ENCODE measurements at regions not wholly inside any gene's neighbourhood (a gene's known extent, or its start where the extent isn't known, plus 50 kb on each side); places are given as distances from the start of the nearest gene placed in this dataset.

DNA sequence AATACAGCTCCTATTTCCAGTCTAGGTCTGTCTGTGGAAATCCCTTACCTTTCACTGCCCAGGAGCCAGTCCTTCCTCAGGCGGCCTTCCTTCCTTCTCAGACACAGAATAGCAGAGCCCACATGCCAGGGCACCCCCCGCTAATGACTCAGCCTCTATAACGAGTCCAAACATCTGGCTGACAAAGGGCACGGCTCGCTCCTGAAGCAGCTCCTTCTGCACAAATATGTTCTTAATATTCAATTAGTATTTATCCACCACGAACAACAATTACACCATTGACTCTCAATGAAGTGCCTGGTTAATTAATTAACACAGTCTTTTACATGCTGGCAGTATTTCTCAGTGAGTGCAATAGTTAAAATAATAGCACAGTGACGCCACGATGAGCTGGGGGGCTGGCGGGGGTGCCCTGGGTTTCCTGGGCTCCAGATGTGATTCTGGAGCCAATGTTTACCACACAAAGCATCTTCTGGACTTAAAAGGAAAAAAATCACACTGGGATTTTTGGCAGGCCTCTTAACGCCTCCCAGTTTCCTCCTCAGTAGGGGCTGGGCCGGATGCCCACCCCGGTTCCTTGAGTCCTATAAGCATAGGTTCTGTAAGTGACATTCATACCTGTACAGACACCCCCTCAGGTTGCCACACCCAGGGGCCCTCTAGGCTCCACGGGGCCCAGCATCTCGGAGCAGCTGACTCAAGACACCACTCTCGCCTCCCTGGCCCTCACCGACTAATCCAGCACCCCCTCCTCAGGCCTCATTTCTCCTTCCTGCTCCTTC is 158.6 kb upstream of the MLN start:
- no peak for TF ChIP-seq CTCF (IDR thresholded peaks at IDR 0.05; ENCODE audit: insufficient read depth, low read depth, low read length, missing control alignments)
- no peak overlapping the region for H3K4me3 ChIP-seq (ENCODE audit: low read depth, low read length)
- no peak for DNase-seq (ENCODE audit: low read depth)

GRCh38 chr6:33961691-33962090 is 157.9 kb upstream of the MLN start:
- no peak for DNase-seq (ENCODE audit: low read depth)
- H3K4me3 ChIP-seq (ENCODE audit: low read depth, low read length), result no peak overlapping the region
- TF ChIP-seq CTCF (IDR thresholded peaks at IDR 0.05; ENCODE audit: insufficient read depth, low read depth, low read length, missing control alignments), result no peak

DNA sequence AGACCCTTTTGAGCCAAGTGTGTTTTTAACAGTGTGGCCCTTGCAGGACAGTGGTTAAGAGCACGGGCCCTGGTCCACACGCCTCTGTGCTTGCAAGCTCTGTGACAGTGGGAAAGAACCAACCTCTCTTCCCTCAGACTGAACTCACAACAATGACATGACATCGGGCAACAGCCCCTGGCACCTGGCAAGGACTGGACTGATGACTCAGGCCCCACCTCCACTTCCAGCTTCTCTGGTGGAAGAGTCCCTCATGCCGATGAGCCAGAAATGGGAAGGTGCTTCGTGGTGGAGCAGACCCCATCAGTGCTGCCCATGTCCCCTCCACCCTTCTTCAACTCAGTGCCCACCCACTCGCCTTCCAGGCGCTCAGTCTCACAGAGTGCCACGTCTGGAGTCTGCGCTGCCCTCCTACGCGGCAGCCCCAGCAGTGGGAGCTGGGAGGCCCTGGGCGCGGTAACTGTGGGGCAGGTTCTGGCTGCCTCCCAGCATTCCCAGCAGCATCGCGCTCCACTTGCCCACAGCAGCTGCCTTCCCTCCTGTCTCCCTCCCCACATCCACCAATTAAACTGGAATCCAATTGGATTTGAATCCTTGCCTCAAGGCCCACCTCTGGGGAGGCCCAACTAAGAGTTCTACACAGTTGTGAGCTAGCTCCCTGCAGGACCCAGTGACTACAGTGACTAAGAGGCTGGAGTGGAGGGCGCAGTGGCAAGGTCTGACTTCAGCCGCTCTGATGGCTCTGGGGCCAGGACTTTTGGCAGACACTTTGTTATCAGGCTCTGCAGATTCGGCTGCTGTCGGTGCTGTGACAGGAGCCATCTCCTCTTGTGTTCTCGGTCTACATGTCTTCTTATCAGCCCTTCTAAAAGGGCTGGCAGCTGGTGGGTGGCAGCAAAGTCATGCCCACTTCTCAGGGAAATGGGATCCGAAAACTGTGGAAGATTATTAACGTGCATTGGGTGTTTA is 156.8 kb upstream of the MLN start:
- DNase-seq (ENCODE audit: low read depth), result no peak
- H3K4me3 ChIP-seq (ENCODE audit: low read depth, low read length), result no peak overlapping the region
- no peak for TF ChIP-seq CTCF (IDR thresholded peaks at IDR 0.05; ENCODE audit: insufficient read depth, low read depth, low read length, missing control alignments)

DNA sequence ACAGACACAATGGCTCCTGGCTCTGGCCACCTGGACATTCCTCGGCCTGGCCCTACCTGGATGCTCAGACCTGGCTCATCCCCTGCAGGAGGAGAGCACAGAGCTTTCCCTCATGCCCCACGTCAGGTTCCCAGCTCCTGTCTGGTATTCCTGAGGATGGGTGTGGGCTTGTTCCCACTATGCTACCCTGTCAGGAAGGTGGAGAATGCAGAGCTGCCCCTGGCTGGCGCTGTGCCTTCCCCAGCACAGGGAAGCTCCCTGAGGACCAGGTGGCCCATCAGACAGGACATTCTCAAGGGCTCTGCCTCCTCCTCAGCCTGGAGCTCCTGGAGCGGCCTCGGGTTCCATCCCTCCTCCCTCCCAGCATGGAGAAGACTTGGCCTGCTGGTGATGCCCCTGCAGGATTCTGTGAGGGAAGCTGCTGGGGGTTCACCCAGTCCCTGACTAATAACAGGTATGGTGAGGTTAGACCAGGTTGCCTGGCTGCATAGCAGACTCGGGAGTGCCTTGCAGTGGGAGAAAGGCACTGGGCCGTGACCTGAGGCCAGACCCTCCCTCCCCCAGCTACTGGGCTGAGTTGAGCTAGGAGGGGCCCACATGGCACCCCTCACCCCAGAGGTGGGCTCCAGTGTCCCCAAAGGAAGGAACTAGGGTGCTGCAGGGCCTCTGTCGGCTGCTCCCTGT is 156.0 kb upstream of the MLN start:
- no peak for DNase-seq (ENCODE audit: low read depth)
- H3K4me3 ChIP-seq (ENCODE audit: low read depth, low read length), result no peak overlapping the region
- no peak for TF ChIP-seq CTCF (IDR thresholded peaks at IDR 0.05; ENCODE audit: insufficient read depth, low read depth, low read length, missing control alignments)

- DNase-seq (ENCODE audit: low read depth), result no peak
- no peak for TF ChIP-seq CTCF (IDR thresholded peaks at IDR 0.05; ENCODE audit: insufficient read depth, low read depth, low read length, missing control alignments)
Observed at GRCh38 chr6:33959329-33959651, 155.5 kb upstream of the MLN start.

DNA sequence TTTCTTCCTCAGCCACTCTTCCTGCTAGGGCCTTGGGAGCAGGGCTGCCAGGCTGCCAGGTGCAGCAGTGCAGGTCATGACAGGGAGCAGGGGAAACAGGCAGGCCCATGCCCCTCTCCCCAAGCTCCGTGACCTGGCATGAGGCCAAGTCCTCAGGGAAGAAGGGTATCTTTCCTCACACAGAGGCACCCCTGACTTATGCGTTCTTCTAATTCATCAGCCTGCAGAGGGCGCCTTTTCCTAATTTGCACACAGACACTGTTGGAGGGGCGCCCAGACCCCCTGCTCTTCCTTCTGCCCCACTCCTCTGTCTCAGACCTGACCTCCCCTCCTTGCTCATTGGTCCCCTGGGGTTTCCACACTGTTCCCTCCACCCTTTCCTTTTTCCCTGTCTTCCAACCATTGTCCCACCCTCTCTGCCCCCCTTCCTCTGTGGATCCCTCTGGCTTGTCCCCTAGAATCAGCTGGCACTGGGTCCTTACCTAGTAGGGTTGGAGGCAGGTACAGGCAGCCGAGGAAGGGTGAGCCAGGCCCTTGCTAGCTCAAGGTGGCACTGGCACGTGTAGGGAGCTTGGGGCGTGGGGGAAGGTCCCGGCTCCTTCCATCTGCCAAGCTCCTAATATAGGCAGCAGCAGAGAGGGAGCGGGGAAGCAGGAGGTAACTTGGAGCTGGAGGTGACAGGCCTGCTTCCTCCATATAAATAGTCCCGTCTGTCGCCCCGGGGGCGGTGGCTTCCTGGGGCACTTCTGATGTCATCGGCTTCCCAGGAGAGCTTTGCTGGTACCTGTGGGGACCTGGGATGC is 154.9 kb upstream of the MLN start:
- no peak overlapping the region for H3K4me3 ChIP-seq (ENCODE audit: low read depth, low read length)
- no peak for TF ChIP-seq CTCF (IDR thresholded peaks at IDR 0.05; ENCODE audit: insufficient read depth, low read depth, low read length, missing control alignments)
- DNase-seq (ENCODE audit: low read depth), result no peak

More at GRCh38 chr6:33959329-33959651, 155.5 kb upstream of the MLN start:
- H3K4me3 ChIP-seq (ENCODE audit: low read depth, low read length), result no peak overlapping the region

All from GM12865 (cell line).